ENCODE measurements at regions not wholly inside any gene's neighbourhood (a gene's known extent, or its start where the extent isn't known, plus 50 kb on each side); places are given as distances from the start of the nearest gene placed in this dataset.
A peak's percentile ranks its signal among the peaks of the same experiment; 100 is the strongest.

GRCh38 chr3:124200407-124200806, 208.5 kb upstream of the ROPN1 start:
- peak; percentile 57 for DNase-seq

GRCh38 chr3:124201226-124201625, 209.3 kb upstream of the ROPN1 start:
- DNase-seq = no peak

DNA sequence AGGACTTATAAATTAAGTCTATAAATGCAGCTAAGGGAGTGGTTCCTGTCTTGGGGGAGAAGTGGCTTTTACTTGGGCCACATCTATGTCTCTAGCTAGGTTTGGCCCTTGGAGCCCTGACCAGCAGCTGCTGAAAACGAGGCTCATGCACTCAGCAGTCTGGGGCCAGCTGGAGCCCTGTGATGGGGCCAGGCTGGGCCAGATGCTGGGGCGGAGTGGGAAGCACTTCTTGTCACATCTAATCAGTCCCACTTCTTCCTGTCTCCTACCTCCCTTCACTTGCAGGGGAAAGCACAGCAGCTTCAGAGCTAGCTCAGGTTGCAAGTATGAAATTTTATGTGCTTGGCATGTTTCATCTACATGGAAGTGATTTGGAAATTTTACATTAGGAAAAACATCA, 209.9 kb upstream of the ROPN1 start:
- DNase-seq = no peak

- DNase-seq = no peak
Measured at GRCh38 chr3:124202754-124203153, 210.8 kb upstream of the ROPN1 start.

- DNase-seq = no peak
Measured at GRCh38 chr3:124203292-124203691, 211.4 kb upstream of the ROPN1 start.

DNA sequence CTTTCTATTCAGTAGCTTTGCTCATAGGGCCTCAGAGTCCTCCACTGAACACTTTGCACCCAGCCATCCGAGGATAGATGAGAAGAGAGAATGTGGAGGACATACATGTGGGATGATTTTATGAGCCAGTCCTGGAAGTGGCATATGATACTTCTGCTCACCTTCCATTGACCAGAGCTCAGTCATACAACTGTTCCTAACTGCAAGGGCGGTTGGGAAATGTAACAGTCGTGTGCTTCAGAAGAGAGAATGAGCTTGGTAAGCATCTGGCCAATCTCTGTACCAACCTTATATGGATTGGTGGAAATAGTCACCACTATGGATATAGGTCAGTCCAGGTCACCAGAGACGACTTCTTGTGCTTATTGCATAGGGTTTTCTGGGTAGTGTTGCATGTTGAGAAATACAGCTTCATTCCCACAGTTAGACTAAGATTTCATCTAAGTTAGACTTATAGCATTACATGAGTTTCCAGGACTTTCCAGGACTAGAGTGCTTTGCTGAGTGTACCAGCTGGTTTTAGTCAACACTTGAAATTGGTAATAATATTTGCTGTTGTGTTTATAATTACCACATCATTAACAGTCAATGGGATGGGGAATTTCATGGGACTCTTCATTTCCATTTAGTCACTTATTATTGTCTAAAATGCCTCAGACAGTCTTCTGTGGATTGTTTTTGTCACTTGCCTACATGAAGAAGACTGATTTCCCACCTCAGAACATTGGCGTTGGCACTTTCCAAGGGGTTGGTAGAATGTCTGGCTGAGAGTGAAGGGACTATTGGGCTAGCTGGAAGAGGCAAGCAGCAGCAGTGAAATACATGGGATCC, 214.5 kb upstream of the ROPN1 start:
- DNase-seq = no peak

- no peak for DNase-seq
Measured at GRCh38 chr3:124207077-124207476, 215.2 kb upstream of the ROPN1 start.

- DNase-seq = no peak
Measured at GRCh38 chr3:124207873-124208485, 216.1 kb upstream of the ROPN1 start.

DNA sequence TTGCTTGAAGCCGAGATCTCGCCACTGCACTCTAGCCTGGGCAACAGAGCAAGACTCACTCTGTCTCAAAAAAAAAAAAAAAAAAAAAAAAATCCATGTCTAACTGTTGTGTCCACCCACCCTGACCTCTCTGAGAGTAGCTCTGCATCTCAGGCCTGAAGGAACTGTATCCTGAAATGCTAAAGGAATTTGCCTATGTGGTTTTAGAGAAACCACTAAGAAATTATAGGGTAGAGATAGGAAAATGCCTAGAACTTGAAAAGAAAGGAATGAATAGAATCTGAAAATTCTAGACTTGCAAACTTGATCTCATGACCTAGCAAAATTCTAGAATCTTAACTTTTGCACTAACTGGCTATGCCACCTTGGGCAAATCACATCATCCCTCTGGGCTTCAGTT, 217.5 kb upstream of the ROPN1 start:
- DNase-seq = peak; percentile 64

- no peak for DNase-seq
Measured at GRCh38 chr3:124210899-124211298, 219.0 kb upstream of the ROPN1 start.

GRCh38 chr3:124213641-124214040, 221.7 kb upstream of the ROPN1 start:
- no peak for DNase-seq

- DNase-seq = peak; percentile 81
Measured at GRCh38 chr3:124217542-124217941, 225.6 kb upstream of the ROPN1 start.

GRCh38 chr3:124221422-124221821, 229.5 kb upstream of the ROPN1 start:
- peak; percentile 35 for DNase-seq

DNA sequence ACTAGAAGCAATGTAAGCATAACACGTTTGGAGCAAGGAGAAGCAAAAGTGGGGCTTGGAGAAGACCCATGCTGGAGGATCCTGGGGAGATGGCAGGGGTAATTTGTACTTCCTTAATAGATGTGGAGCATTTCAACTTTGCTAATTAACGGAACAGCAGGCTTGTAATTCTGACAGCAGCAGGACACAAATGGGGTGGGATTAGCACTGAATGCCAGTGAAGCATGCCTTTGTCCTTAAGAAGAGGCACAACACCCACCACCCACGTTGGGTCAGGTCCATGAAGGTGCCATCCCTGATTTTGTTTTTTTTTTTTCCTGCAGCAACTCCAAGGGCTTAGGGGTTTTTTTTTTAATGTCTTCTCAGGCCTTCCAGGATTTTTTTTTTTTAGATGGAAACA, 231.9 kb upstream of the ROPN1 start:
- DNase-seq = no peak

DNA sequence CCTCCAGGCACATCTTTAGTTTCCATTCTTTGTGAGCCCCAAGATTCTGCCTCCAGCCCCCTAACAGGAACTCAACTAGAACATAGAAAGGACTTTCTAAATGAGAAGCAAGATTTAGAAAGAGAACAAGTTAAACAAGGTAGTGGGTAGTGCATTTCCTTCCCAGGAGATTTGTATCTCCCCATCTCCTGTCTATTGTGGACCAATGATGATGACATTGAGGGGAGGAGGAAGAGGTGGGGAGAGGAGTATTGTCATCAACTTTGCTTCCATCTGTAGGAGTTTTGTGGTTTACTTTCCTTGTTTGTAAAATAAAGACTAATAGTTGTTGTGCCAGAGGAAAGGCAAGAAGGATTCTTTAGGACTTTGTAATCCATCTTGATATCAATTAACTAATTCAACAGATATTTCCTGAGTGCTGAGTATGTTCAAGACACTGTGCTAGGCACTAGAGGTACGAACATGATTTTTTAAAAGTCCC, 235.3 kb upstream of the ROPN1 start:
- DNase-seq = no peak

DNA sequence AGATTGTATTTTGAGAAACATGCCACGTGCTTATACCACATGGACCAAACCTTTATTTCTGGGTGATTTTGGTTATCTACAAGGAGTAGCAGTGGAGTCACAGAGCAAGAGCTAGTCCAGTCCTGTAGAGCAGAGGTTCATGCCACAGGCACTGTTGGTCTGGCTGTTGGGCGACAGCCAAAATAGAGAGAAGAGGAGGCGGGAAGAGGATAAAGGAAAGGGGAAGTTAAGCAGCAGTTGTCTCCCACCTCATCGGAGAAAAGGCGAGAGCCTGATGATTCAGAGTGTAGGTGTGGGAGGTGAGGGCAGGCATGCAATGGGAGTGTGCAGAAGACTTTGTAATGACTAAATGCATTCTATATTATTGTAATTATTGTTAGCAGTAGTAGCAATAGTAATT, 237.5 kb upstream of the ROPN1 start:
- DNase-seq = no peak

GRCh38 chr3:124229836-124230235, 237.9 kb upstream of the ROPN1 start:
- DNase-seq = no peak

GRCh38 chr3:124230432-124230831, 238.5 kb upstream of the ROPN1 start:
- DNase-seq = no peak

DNA sequence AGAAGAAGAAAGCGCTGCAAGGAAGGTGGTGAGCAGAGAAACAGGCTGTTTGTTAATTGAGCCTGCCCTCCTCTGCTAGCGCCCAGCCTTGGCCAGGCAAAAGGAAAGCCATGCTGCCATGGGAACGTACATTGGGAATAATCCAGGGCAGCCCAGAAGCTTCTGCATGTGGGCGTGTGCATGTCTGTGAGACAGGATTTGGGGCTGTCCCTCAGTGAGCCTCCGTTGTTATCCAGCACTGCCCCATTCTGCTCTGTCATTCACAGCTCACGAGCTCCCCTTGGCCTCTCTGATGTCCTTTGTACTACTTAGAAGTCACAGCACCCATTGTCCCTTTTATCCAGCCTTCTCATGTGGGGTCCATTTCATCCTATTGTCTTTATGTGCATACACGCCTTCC, 239.1 kb upstream of the ROPN1 start:
- no peak for DNase-seq

DNA sequence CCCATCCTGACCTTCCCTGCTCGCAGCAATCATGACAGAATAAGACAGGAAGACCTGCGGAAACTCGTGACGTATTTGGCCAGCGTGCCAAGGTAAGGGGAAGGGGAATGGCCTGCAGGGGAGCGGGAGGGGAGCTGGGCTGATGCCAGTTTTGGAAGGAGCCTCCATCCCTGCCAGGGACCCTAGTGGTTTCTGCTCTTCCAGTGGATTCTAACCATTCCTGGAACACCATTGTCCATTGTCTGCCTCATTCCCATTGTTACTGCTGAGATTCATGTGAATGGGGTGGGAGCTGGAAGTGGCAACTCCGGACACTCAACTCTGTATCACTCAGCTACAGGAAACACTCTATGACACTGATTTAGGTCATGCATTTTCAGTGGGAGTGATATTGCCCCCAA, 242.9 kb upstream of the ROPN1 start:
- no peak for DNase-seq

DNA sequence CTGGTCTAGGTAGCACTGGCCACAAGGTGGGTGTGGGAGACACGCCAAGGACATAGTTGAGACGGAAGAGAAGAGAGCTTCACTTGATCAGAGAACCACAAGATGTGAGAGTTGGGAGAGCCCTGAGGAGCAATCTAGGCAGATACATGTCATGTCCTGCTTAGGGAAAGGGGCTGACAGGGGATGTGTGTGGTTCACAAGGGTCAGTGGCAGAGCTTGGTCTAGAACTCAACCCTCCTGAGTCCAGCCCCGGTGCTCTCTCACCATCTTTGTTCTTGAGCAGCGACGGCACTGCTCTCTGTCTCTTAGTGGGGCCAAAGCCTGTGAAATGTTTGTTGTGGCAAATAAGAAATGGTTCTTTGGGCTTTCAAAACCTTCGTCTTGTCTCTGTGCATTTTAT, 243.5 kb upstream of the ROPN1 start:
- DNase-seq = no peak

- DNase-seq = no peak
Measured at GRCh38 chr3:124243177-124243859, 251.4 kb upstream of the ROPN1 start.

DNA sequence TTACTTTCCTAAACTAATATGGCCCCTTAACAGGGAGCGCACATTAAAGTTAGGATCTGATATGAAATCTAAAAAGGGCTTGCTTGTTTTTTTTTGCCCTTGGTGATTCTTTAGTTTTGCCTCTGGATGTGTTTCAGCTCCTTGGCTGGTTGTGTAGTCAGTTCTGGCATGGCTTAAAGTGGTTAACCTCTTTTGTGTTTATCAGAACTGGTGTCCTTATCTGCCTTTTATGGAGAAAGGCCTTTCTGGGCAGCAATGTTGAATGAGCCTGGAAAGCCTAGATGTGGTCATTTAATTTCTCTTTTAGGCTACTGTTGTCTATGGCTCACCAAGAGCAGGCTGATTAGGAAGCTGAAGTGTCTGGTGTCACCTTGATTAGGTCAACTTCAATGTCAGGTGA, 254.5 kb upstream of the ROPN1 start:
- DNase-seq = no peak

DNA sequence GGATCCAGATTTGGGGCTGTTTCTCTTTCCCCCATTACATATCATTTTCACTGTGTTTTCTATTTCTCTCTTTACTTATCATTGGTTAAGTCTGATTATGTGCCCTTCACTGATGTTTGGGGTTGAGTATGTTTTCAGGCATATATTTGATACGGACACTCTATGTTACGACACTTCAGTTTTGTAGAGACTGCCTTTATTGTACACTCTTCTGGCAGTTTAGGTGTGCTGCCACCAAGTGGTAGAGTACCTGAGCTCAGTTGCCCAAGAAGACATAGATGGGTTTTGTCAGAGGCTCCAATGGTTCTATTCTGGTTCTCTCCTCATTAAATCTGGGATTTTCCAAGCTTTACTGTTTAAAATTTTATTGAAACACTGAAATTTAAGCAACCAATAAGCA, 255.0 kb upstream of the ROPN1 start:
- peak; percentile 18 for DNase-seq
